ENCODE measurements at regions not wholly inside any gene's neighbourhood (a gene's known extent, or its start where the extent isn't known, plus 50 kb on each side); places are given as distances from the start of the nearest gene placed in this dataset.

DNA sequence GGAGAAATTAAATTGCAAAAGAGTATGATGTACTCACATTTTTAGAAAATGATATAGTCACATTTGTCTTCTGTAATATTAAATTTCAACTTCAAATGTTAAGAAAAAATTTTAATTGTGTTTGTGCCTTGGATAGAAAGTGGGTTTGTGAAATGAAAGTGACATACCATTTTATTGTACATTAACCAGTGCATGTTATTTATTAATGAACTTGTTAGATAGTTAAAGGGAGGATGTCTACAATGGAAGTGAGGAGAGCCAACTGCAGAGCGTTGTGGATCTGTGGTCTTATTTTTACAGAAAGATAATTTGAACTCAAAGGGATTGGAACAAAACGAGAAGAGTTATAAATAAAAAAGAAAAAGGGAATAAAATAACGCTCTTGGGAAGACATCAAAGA is 291.7 kb downstream of the ARL4A start:
- no peak for TF ChIP-seq POLR2A (IDR thresholded peaks at IDR 0.05)
- TF ChIP-seq, protein P1, sequence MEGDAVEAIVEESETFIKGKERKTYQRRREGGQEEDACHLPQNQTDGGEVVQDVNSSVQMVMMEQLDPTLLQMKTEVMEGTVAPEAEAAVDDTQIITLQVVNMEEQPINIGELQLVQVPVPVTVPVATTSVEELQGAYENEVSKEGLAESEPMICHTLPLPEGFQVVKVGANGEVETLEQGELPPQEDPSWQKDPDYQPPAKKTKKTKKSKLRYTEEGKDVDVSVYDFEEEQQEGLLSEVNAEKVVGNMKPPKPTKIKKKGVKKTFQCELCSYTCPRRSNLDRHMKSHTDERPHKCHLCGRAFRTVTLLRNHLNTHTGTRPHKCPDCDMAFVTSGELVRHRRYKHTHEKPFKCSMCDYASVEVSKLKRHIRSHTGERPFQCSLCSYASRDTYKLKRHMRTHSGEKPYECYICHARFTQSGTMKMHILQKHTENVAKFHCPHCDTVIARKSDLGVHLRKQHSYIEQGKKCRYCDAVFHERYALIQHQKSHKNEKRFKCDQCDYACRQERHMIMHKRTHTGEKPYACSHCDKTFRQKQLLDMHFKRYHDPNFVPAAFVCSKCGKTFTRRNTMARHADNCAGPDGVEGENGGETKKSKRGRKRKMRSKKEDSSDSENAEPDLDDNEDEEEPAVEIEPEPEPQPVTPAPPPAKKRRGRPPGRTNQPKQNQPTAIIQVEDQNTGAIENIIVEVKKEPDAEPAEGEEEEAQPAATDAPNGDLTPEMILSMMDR (IDR thresholded peaks at IDR 0.05) = no peak

Data from sigmoid colon (tissue), 3 donors.